HCEC 1CT (cell line): ENCODE measurements at regions not wholly inside any gene's neighbourhood (a gene's known extent, or its start where the extent isn't known, plus 50 kb on each side); places are given as distances from the start of the nearest gene placed in this dataset.

ENCODE experiments used
- DNase-seq: peaks from one replicate; pipeline ENCODE4 v3.0.0-alpha.2; 2017

DNA sequence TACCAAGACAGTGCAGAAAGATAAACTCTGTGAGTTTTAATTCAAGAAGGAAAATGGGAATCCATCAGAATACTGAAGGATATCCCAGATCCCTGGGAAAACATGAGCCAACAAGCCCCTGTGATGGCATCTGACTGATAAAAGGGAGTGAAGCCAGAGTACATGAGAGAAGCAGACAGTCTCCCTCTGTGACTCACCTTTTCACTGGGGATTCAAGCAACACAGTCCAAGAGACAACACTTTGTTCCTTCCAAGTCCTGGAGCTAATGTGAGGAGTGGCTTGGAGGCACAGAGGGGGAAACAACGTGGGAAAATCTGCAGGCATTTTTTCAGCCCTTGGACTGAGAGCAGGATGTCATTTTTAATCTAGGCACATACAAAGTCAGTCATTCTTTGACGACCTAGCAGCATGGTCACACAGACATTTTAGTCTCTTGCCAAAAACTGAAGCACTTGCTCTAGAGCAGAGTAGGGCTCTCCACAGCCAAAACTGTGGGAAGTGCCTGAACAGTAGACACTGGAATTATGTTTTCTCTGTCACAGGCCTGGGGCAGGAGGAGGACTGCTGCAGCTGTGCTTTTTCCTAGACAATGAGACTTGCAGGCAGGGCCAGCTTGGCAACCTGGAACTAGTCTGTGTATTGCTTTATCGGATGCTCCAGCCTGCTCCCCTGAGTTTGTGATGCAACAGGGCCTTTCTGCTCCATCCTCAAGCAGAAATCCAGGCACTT, 465.0 kb upstream of the GJE1 start:
- no peak for DNase-seq

DNA sequence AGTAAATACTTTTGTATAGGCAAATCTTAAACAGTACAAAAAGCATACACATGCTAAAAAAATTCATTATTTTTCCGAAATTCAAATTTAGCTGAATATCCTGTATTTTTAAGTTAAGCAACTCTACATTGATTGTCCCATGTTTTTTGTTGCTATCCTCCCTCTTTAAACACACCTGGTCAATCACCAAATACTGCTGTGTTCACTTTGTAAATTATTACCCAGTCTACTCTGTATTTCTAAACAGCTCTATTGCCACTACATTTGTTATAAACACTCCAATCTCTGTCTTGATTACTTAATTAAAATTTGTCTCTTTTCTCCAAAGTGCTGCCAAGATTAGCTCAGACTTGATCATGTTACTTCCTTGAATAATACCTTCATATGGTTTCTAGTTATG, 466.5 kb upstream of the GJE1 start:
- no peak for DNase-seq

DNA sequence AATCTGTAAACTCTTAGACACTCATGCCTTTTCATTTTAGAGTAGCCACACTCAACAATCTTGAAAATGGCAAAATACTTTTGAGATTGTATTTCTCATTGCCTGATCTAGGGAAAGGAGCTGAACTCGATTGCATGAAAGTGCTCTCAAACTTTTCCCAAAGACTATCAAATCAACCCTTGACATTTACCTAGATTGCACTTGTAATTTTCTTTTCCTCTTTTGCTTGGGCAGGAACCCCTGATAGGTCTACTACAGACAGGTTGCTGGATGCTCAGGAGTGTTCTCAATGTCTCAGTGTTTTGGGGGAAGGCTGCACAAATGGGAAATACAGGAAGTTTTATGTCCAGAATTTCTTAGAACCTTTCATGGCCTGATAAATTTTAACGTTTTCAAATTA, 468.0 kb upstream of the GJE1 start:
- no peak for DNase-seq

DNA sequence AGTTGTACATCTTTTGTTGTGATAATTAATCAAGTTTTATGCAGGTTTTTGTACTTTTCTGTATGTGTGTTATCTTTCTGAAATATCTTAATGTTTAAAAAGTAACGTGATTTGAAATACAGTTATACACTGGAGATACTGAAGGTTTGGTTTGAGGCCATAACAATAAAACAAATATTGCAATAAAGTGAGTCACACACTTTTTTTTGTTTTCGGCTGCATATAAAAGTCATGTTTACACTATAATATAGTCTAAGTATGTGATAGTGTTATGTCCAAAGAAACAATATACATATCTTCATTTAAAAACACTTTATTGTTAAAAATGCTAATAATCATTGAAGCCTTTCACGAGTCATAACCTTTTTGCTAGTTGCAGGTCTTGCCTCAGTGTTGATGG, 473.1 kb upstream of the GJE1 start:
- DNase-seq, result no peak

DNA sequence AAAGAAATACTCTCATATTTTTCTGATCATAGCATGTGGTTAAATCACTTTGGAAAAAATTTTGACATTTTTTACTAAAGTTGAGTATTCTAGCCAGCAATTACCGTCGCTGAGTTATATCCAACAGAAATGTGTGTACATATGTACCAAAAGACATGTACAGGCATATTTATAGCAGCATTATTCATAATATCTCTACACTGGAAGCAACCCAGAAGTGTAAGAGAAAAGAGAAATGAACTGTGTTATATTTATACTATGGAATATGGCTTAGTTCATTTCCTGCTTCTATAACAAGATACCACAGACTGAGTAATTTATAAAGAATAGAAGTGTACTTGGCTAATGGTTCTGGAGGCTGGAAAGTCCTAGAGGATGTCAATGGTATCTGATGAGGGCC, 474.0 kb upstream of the GJE1 start:
- no peak for DNase-seq

DNA sequence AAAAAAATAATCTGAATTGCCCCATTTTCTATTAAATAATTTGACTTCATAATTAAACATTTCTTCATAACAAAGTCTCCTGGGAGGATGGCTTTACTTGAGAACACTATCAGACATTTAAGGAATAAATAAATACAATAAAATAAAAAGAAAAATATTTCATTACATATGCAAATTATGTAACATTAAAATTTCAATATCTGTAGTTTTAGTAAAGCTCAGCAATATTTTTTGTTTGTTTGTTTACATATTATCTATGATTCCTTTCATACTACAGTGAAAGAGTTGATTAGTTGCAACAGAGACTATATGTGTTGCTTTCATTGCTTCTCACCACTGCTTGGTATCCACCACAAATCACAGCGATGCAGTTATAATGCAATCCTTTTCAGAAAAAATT, 474.9 kb upstream of the GJE1 start:
- DNase-seq, result no peak

DNA sequence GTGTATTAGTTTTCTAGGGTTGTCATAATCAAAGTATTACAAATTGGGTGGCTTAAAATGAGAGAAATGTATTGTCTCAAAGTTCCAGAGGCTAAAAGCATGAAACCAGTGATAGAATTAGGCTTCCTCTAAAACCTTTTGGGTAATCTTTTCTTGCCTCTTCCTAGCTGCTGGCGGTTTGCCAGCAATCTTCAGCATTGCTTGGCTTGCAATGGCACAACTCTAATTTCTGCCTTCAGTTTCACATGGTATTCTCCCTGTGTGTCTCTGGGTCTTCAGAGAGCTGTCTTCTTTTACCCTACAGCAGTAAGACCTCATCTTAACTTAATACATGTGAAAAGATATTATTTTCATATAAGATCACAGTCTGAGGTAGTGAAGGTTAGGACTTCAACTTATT, 479.1 kb upstream of the GJE1 start:
- no peak for DNase-seq

DNA sequence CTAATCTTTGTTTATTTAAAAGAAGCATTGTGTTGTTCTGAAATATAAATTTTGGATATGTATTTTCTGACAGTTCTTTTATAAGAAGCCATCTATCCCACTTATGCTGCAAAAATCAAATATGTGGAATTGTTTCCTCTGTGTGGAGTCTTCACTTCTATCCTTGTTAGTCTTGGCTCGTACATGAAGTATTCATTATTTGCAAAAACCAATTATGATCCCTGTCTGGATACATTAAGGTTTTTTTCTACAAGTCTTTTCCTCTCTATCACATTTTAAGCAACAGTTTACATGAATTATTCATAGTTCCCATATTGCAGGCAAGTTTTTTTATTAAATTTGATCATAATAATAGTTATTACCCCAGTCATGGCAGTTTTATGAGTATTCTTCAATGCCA, 490.8 kb upstream of the GJE1 start:
- DNase-seq, result no peak

DNA sequence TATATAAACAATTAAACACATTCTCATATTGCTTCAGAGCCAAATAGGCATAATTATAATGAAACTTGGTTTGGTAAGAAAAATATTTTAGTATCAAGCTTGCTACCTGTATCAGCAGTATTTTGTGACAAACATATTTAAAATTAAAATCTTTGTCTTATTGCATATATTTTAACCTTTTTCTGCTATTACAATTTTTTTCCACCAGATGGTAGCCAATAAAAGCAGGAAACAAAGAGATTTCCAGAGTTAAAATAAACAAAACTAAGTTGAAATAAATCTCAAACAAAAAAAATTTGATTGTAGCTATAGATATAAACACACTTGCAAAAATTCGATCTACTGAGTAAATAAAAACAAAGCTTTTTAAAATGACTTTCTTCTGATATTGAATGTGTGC, 491.3 kb upstream of the GJE1 start:
- DNase-seq, result peak; percentile 7

DNA sequence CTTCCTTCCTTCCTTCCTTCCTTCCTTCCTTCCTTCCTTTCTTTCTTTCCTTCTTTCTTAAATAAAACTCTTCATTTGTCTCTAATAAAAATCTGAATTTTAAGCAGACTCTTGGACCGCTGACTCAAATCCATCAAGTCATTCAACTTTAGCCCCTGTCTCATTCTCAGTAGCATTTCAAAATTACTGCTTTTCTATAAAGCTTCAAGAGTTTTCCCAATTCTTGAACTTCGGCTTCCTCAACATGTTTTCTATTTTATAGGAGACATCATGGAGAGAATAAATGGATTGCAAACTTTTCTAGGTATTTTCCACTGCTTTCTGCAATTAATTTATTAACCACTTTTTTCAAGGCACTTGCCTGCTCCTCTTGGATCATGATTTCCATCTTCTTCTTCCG, 497.1 kb upstream of the GJE1 start:
- no peak for DNase-seq

DNA sequence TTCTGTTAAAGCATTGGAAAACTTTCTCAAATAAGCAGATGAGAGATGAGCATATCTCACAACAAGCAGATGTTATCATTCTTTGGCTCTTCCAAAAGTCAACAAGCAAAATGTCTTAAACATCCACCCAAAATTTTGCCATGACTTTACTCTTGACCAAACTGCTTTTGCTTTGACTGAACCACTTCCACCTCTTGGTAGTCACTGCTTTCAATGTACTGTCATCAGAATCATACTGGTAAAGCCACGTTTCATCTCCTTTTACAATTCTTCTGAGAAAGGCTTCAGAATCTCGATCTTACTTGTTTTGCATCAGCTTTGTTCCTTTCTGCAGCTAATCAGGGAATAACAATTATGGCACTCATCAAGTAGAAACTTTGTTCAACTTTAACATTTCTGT, 498.5 kb upstream of the GJE1 start:
- DNase-seq, result no peak

DNA sequence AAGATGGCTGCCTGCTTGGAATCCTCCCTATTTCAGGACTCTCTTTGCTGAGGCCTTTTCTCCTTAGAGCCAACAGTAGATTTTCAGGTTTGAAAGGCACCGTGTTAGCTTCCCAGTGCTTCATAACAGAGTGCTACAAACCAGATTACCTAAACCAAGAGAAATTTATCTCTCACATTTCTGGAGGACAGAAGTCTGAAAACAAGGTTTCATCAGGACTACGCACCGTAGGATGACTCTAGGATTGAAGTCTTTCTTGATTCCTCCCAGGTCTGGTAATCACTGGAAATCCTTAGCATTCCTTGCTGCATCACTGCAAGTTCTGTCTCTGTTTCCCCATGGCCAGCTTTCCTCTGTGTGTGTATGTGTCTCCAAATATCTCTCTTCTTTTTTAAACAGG, 508.4 kb upstream of the GJE1 start:
- DNase-seq, result no peak

DNA sequence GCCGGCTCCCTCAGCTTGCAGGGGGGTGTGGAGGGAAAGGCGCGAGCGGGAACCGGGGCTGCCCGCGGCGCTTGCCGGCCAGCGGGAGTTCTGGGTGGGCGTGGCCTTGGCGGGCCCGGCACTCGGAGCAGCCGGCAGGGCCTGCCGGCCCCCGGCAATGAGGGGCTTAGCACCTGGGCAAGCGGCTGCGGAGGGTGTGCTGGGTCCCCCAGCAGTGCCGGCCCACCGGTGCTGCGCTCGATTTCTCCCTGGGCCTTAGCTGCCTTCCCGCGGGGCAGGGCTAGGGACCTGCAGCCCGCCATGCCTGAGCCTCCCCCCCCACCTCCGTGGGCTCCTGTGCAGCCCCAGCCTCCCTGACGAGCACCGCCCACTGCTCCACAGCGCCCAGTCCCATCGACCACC, 514.5 kb upstream of the GJE1 start:
- DNase-seq, result no peak

DNA sequence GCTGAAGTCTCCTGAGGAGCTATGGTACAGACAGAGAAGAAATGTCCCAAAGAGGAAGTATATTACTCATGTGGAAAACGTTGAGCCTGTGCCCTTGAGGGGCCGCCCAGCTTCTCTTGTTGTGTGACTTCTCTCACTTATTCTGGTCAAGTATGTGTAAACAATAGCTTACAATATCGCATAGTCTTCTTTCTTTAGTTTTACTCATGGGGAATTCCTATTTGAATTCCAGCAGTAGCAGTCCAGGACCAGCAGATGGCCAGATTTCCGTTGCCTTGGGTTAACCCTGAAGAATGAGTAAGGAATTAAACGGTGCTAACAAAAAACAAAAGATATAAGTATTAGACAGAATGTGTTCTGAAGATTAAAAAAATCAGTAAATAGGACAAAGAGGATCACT, 522.0 kb upstream of the GJE1 start:
- DNase-seq, result no peak

DNA sequence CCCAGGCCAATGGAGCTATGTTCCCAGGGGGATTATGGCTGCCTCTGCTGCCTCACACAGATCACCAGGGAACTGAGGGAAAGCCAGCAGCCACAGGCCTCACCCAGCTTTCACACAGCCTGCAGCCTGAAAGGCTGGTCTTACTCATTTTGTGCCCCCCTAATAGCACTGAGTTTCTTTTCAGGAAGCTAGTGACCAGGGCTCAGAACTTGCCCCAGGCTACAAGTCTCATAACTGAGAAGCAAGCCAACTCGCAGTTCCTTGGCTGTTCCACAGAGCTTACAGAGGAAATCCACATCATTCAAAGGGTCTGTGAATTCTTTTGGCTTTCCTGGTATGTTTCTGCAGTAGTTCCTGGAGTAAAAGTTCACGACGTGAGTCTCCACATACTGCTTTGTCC, 524.8 kb upstream of the GJE1 start:
- DNase-seq, result no peak

DNA sequence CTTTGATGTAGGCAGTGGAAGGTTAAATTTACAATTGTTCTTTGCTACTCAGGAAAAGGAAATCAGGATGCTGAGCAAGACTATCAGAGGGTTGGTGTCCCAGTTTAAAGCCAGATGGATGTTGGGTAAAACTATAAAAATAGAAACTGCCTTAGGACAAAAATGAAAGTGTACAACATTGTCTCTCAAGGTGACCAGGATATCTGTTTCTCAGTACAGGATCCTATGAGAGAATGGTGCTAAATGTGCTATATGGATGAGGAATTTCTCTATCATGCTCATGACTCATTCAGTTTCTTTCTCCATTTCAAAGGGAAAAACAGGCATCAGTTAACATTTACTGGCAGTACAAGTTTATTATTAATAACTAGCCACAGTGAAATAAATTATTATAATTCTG, 534.2 kb upstream of the GJE1 start:
- peak; percentile 43 for DNase-seq

DNA sequence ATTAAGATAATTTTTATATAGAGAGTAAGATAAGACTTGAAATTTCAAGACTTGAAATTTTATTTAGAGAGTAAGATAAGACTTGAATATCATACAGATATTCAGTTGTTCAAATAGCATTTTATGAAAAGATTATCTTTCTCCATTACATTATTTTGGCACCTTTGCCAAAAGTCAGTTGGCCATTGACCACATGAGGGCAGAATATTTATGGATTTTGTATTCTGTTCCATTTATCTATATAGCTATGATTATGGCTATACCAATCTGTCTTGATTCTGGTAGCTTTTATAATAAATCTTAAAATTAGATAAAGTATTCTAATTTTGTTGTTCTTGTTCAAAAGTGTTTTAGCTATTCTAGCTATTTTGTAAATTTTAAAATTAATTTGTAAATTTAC, 537.9 kb upstream of the GJE1 start:
- DNase-seq, result peak; percentile 7

DNA sequence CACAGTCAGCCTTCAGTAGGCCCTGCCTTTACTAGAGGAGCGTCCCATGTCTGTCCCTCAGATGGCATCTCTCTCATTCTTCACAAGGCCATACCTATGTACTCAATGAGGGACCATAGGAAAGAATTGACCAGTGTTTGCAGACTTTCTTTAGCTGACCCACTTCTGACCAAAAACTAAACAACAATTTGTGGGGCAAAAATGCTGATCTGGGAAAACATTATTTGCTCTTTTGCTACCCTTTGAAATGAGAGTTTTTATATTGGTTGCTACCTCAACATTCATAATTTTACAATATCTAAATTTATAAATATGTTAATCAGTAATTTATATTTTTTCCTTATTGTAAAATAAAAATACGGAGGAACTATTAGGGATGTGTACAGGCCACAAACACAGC, 539.4 kb upstream of the GJE1 start:
- DNase-seq, result no peak

DNA sequence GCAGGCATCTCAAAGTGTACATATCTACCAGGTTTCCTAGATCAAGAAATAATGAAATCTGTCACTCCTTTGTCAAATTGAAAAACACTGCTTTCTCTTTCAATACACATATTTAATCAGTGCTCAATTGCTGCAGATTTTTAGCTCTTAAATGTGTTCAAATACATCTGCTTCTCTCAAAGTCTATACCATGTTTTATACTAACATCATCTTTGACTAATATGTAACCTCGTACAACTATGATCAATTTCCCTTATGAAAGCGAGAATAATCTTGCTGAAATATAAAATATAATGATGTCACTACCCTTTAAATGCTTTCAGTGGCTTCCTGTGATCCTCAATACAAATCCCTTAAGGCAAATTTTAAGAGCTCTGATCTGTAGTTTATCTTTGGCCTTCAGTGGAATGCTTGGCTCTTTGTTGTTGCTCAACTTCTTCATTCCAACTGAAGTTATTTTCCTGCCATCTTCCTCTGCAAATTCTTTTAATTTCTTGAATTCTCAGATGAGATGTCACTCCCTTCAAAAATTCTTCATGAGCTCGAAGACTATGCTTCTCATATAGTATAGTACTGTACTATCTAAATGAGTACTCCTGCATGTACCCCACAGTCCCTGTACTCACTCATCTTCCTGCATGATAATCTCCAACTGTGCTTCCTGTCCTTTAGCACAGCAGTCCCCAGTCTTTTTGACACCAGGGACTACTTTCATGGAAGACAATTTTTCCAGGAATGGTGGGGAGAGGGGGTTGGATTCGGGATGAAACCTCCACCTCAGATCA, 545.1 kb upstream of the GJE1 start:
- DNase-seq, result peak; percentile 71

DNA sequence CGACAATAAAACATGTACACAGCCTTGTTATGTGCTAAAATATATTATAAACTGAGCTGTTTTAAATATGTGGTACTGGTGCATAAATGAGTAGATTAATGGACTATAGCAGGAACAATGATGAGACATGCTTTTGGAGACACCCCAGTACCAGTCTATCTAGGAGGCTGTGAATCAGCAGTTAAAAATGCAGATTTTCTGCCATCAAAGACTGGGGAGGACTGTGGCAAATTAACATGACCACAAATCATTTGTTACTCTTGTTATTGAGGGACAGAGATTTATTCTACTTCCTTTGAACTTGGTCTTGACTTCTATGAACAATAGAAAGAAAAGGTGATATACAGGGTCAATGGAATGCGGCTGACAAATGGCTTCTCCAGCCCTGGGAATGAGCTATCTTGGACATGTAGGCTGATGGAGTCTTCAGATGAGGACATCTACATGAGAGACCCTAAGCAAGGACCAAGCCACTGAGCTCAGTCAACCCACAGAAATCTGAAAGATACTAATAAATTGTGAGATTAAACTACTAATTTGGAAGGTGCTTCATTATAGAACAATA, 551.7 kb upstream of the GJE1 start:
- peak; percentile 49 for DNase-seq

DNA sequence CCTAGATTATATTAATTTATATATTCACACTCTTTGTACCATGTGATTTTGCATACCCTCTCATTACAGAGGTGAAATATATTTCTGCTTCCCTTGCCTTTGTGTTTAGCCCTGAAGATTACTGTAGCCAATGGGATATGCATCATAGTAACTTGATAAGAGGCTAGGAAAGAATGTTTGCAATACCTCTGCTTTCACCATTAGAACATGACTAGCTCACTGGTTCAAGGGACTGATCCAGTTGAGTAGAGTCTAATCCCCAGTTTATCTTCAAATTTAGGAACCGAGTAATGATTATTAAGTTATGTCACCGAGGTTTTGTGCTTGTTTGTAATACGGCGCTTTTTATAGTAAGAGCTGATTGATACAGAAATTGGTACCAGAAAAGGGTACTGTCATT, 552.6 kb upstream of the GJE1 start:
- DNase-seq, result no peak

DNA sequence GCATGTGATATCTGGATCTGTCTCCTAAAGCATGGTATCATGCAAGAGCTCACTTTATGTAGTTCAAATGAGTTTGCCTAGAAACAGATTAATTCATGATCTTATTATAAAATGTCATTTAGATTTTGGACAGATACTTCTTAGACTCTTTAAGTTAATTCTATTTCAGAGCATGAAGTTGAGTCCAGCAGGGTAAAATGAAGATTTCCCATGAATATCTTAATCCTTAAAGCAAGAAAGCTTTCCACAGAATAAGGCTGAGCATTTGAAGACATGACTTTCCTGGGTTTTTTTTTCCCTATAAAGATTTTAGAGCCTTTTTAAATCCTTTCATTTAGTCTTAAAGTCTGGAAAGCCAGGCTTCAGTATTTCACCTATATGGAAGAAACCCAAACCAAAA, 556.0 kb upstream of the GJE1 start:
- DNase-seq, result no peak

DNA sequence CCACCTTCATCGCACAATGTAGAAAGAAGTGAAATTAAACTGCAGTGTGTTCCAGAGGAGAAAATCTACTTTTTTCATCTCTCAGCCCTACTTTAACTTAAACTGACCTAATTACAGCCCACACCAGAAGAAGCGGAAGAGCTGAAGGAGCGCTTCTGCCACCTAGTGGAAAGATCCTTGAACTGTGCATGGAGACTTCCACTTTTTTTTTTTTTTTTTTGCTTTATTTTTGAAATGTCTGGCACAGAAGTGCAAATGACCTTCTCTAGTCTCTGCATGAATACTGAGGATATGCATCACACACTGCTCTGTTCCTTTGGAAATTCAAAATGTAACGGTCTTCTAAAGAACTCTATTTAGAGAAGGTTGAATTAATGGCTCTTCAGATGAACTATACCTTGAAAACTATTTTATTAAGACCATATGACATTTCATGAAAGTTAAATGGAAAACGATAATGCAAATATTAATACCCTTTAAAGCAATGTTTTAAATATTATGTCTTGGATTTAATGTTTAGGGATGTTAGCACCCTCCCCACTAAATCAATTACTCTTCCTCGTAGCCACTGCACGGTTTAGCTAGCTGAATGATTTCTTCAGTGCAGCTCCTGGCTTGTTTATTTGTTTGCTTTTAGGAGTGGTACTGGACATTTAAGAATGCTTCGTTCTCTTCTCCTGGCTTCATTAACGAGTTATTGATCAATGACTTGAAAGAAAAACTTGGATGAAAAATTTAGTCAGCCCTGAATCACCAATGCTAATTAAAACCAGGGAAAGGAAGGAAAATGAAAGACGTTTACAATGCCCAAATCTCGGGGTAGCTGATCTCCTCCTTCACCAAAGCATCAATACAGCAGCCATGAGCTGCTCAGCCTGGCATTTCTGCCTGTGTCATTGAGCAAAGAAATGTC, 569.6 kb upstream of the GJE1 start:
- peak; percentile 58 for DNase-seq
